Transverse colon (tissue), 4 donors: ENCODE measurements at regions not wholly inside any gene's neighbourhood (a gene's known extent, or its start where the extent isn't known, plus 50 kb on each side); places are given as distances from the start of the nearest gene placed in this dataset.

Experiments used
- DNase-seq: peaks from one replicate; pipeline ENCODE4 v3.0.0-alpha.2; 2019
- H3K27ac ChIP-seq, 4 donors: fragments of 200-600 bp; sonication (generic); 2 replicates each; pipeline ENCODE4 v1.5.1; 2016 to 2018; ENCODE audit warnings: inconsistent platforms in 4 of 4
- H3K27me3 ChIP-seq: fragments of 200-600 bp; sonication (generic); 2 replicates; pipeline ENCODE4 v1.5.1; 2017; ENCODE audit warnings: inconsistent platforms
- H3K36me3 ChIP-seq, 4 donors: fragments of 200-600 bp; sonication (generic); 2 replicates each; pipeline ENCODE4 v1.5.1; 2017 to 2019; ENCODE audit warnings: inconsistent platforms in 4 of 4
- H3K4me1 ChIP-seq, 4 donors: fragments of 200-600 bp; sonication (generic); 2 replicates each; pipeline ENCODE4 v1.5.1; 2017 to 2020; ENCODE audit warnings: inconsistent platforms in 4 of 4
- H3K4me3 ChIP-seq, 4 donors: fragments of 200-600 bp; sonication (generic); 1 replicate in 1 of 4; 2 replicates in 3 of 4; pipeline versions ENCODE4 v1.5.1 to v1.6.1; 2017 to 2019; ENCODE audit warnings: inconsistent platforms in 4 of 4
- H3K9me3 ChIP-seq, 2 donors: fragments of 200-600 bp; sonication (generic); 2 replicates each; pipeline ENCODE4 v1.5.1; 2017 to 2019; ENCODE audit warnings: inconsistent platforms in 2 of 2
- CTCF ChIP-seq, 5 experiments: fragments of 200-600 bp in 3 of 5; fragments of 450-650 bp in 2 of 5; sonication (generic) in 3 of 5; IDR thresholded peaks; 1 replicate in 2 of 5; 2 replicates in 3 of 5; pipeline ENCODE4 v1.5.1; 2016 to 2017; ENCODE audit warnings: antibody characterized with exemption in 5 of 5, inconsistent platforms in 3 of 5, mild to moderate bottlenecking in 2 of 5, moderate library complexity in 1 of 5
- EP300 ChIP-seq: sonication (generic); formaldehyde crosslinking; IDR thresholded peaks from one replicate; pipeline ENCODE4 v1.6.1; 2017; ENCODE audit warnings: antibody characterized with exemption, low read depth
- POLR2A ChIP-seq: fragments of 450-650 bp; IDR thresholded peaks from one replicate; pipeline ENCODE4 v1.6.1; 2016; ENCODE audit warnings: antibody characterized with exemption, mild to moderate bottlenecking, moderate library complexity
- POLR2AphosphoS5 ChIP-seq, 3 donors: sonication (generic); formaldehyde crosslinking; IDR thresholded peaks; one replicate each; pipeline ENCODE4 v1.6.1; 2016; ENCODE audit warnings: antibody characterized with exemption in 3 of 3
- WGBS, 2 donors: methylation state at CpG; one replicate each; pipeline ENCODE4 v1.1.5; 2018; ENCODE audit warnings: low coverage in 1 of 2; 5-methylcytosine and 5-hydroxymethylcytosine counted together
- in situ Hi-C, 4 donors: fragments of 200-750 bp; cut with MboI; loops; one replicate each; pipeline versions ENCODE4 v1.15.0 to v1.15.1; 2017; ENCODE audit warnings: low sequenced_read_pairs in 3 of 4, low pct_ligation_motif_present in 1 of 4, low pct_unique_long_range_greater_than_20kb in 1 of 4
- intact Hi-C: fragments of 100-400 bp; cut with DNase I; formaldehyde crosslinking; loops from one replicate; pipeline ENCODE4 v1.15.1; 2023; ENCODE audit warnings: low total_unique reads

GRCh38 chr19:28871099-28871725 lies 341.7 kb downstream of the UQCRFS1 start:
- TF ChIP-seq EP300, result no peak
- no peak for TF ChIP-seq CTCF (IDR thresholded peaks at IDR 0.05)
- TF ChIP-seq POLR2AphosphoS5 (IDR thresholded peaks at IDR 0.05), result no peak
- no peak for TF ChIP-seq POLR2A
- intact Hi-C loops, result loop anchor here (10.0 kb wide), 1 partner anchor 406 kb away; no protein-coding TSS in a partner anchor
- Histone ChIP-seq H3K36me3 (no peaks in the 10 kb centered on the region), H3K27me3 (no peaks in the 10 kb centered on the region), H3K4me3 (no peak overlapping the region), H3K27ac (no peak overlapping the region), H3K9me3 (no peaks in the 10 kb centered on the region), H3K4me1 (no peaks in the 10 kb centered on the region)
- 94 to 97% methylated on average over 2 to 5 of the region's 12 CpGs for WGBS, 2 donors
- in situ Hi-C loops, result loop anchor here in 2 of 4 donors (10.0 to 25.0 kb wide), 2 partner anchors 136 to 409 kb away; no protein-coding TSS in a partner anchor
- no peak for DNase-seq

- intact Hi-C loops (no loop called here), in situ Hi-C loops (loop anchor here in 1 of 4 donors (25.0 kb wide), 1 partner anchor 407 kb away; no protein-coding TSS in a partner anchor)
- Histone ChIP-seq H3K4me3 (no peak overlapping the region), H3K27me3 (no peaks in the 10 kb centered on the region), H3K27ac (no peak overlapping the region), H3K36me3 (no peaks in the 10 kb centered on the region), H3K9me3 (no peaks in the 10 kb centered on the region), H3K4me1 (peaks cover 0 to 6% (median 0%) of the 10 kb centered on the region in 4 donors)
- no peak for DNase-seq
- WGBS, 2 donors, result 80% methylated on average over 5 of the region's 5 CpGs; no CpG with 5 or more reads in 1 of the 2 donors
- TF ChIP-seq POLR2AphosphoS5 (IDR thresholded peaks at IDR 0.05) (no peak), POLR2A (no peak), EP300 (no peak), CTCF (IDR thresholded peaks at IDR 0.05) (no peak)
Observed at GRCh38 chr19:28869459-28869858, 343.5 kb downstream of the UQCRFS1 start.

- no peaks in the 10 kb centered on the region for H3K9me3 ChIP-seq
Observed at GRCh38 chr19:28868836-28869235, 344.1 kb downstream of the UQCRFS1 start.

More at GRCh38 chr19:28868836-28869235, 344.1 kb downstream of the UQCRFS1 start:
- WGBS, 2 donors, result 82 to 84% methylated on average over 9 of the region's 9 CpGs
- no peak overlapping the region for H3K4me3 ChIP-seq
- TF ChIP-seq EP300, result no peak
- no peak for TF ChIP-seq POLR2AphosphoS5 (IDR thresholded peaks at IDR 0.05)
- TF ChIP-seq CTCF (IDR thresholded peaks at IDR 0.05), result no peak
- TF ChIP-seq POLR2A, result no peak
- in situ Hi-C loops (loop anchor here in 1 of 4 donors (25.0 kb wide), 1 partner anchor 407 kb away; no protein-coding TSS in a partner anchor), intact Hi-C loops (no loop called here)
- H3K27ac ChIP-seq, result no peak overlapping the region
- no peak for DNase-seq
- H3K4me1 ChIP-seq, result peaks cover 0 to 9% (median 0%) of the 10 kb centered on the region in 4 donors
- H3K36me3 ChIP-seq, result no peaks in the 10 kb centered on the region
- H3K27me3 ChIP-seq, result no peaks in the 10 kb centered on the region
